Body of pancreas (tissue), 4 donors: ENCODE measurements at regions not wholly inside any gene's neighbourhood (a gene's known extent, or its start where the extent isn't known, plus 50 kb on each side); places are given as distances from the start of the nearest gene placed in this dataset.

Experiments used
- ATAC-seq: fragments of 150-250 bp; one replicate; pipeline ENCODE4 v1.9.1; 2016
- DNase-seq, 4 donors: peaks; one replicate each; pipeline ENCODE4 v3.0.0-alpha.2; 2019
- H3K27ac ChIP-seq, 4 donors: fragments of 200-600 bp; sonication (generic); 1 replicate in 3 of 4; 2 replicates in 1 of 4; pipeline versions ENCODE4 v1.5.1 to v1.6.1; 2016 to 2019; ENCODE audit warnings: mild to moderate bottlenecking in 1 of 4, mixed read lengths in 1 of 4, moderate library complexity in 1 of 4
- H3K27me3 ChIP-seq, 2 donors: fragments of 200-600 bp; sonication (generic); one replicate each; pipeline ENCODE4 v1.6.0; 2016; ENCODE audit warnings: mild to moderate bottlenecking in 1 of 2
- H3K36me3 ChIP-seq, 2 donors: fragments of 200-600 bp; sonication (generic); replicated peaks in 1 of 2; 2 replicates each; pipeline ENCODE4 v1.5.1; 2016; ENCODE audit warnings: low read depth in 2 of 2; ENCODE audit not compliant: insufficient read depth in 1 of 2
- H3K4me1 ChIP-seq: fragments of 200-600 bp; sonication (generic); one replicate; pipeline ENCODE4 v1.6.0; 2016
- H3K4me3 ChIP-seq, 2 donors: fragments of 200-600 bp; sonication (generic); 1 replicate in 1 of 2; 2 replicates in 1 of 2; pipeline ENCODE4 v1.5.1; 2016 to 2019
- H3K9me3 ChIP-seq, 3 donors: fragments of 200-600 bp; sonication (generic); 1 replicate in 2 of 3; 2 replicates in 1 of 3; pipeline ENCODE4 v1.5.1; 2016
- CTCF ChIP-seq, 7 experiments: fragments of 450-650 bp in 4 of 7; fragments of 200-600 bp in 3 of 7; sonication (generic) in 3 of 7; IDR thresholded peaks; one replicate each; pipeline ENCODE4 v1.5.1; 2016 to 2019; ENCODE audit warnings: antibody characterized with exemption in 7 of 7
- POLR2A ChIP-seq, 3 donors: fragments of 450-650 bp; IDR thresholded peaks; one replicate each; pipeline ENCODE4 v1.6.1; 2016; ENCODE audit warnings: antibody characterized with exemption in 3 of 3, mild to moderate bottlenecking in 2 of 3
- WGBS, 2 donors: methylation state at CpG; one replicate each; pipeline ENCODE4 v1.1.5; 2017; 5-methylcytosine and 5-hydroxymethylcytosine counted together
- intact Hi-C: fragments of 100-400 bp; cut with DNase I; formaldehyde crosslinking; loops from one replicate; pipeline ENCODE4 v1.15.1; 2023

GRCh38 chr2:9082158-9082557 lies 78.7 kb upstream of the MBOAT2 start:
- H3K27ac ChIP-seq: no peak overlapping the region
- no peaks in the 10 kb centered on the region for H3K9me3 ChIP-seq
- no peaks in the 10 kb centered on the region for H3K4me1 ChIP-seq
- no peak for TF ChIP-seq CTCF (IDR thresholded peaks at IDR 0.05)
- no peak for TF ChIP-seq POLR2A (IDR thresholded peaks at IDR 0.05)
- no peak overlapping the region for H3K4me3 ChIP-seq
- H3K36me3 ChIP-seq: no peaks in the 10 kb centered on the region
- no peaks in the 10 kb centered on the region for H3K27me3 ChIP-seq
- no peak for ATAC-seq
- no peak for DNase-seq
- intact Hi-C loops: no loop called here

GRCh38 chr2:9081750-9082149 lies 78.3 kb upstream of the MBOAT2 start:
- DNase-seq (no peak), ATAC-seq (no peak)
- no peaks in the 10 kb centered on the region for H3K27me3 ChIP-seq
- no peaks in the 10 kb centered on the region for H3K36me3 ChIP-seq
- no peaks in the 10 kb centered on the region for H3K9me3 ChIP-seq
- TF ChIP-seq POLR2A (IDR thresholded peaks at IDR 0.05) (no peak), CTCF (IDR thresholded peaks at IDR 0.05) (no peak)
- intact Hi-C loops: no loop called here
- no peak overlapping the region for H3K4me3 ChIP-seq
- H3K27ac ChIP-seq: no peak overlapping the region
- 60 to 76% methylated on average over 2 of the region's 2 CpGs for WGBS, 2 donors
- H3K4me1 ChIP-seq: no peaks in the 10 kb centered on the region

DNA sequence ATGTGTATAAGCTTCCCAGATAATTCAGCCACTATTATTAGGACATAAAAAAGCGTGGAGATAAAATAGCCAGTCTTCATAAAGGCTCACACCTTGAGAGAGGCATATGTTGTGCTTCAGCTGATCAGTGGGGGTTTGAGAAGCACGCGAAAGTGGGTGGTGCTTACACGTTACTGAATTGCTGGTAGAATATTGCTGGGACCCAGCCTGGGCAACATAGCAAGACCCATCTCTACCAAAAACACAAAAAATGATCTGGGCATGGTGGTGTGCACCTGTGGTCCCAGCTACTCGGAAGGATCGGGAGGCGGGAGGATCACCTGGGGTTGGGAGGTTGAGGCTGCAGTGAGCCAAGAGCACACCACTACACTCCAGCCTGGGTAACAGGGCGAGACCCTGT lies 74.9 kb upstream of the MBOAT2 start:
- WGBS, 2 donors: 88 to 91% methylated on average over 8 of the region's 8 CpGs
- no peak overlapping the region for H3K27ac ChIP-seq
- intact Hi-C loops: no loop called here
- ATAC-seq (no peak), DNase-seq (no peak)
- no peak overlapping the region for H3K4me3 ChIP-seq
- no peaks in the 10 kb centered on the region for H3K27me3 ChIP-seq
- H3K4me1 ChIP-seq: no peaks in the 10 kb centered on the region
- TF ChIP-seq CTCF (IDR thresholded peaks at IDR 0.05) (no peak), POLR2A (IDR thresholded peaks at IDR 0.05) (no peak)
- no peaks in the 10 kb centered on the region for H3K36me3 ChIP-seq
- H3K9me3 ChIP-seq: no peaks in the 10 kb centered on the region

DNA sequence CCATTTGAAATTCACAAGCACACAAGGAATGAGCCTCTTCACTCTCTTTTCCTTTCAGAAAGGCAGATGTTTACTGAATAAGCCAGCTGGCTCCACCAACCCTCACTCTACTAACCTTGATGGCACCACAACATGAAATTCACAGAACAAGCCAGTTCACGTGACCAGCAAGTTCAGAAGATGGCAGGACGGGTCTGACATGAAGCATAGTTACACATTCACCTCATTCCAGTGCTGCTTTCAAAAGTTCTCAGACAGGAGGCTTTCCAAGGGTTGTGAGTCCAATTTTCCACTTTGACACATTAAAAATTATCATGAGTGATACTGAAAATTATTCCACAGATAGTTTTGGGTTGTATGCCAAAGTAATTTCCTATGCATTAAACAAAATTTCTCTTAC lies 74.2 kb upstream of the MBOAT2 start:
- no peaks in the 10 kb centered on the region for H3K4me1 ChIP-seq
- H3K9me3 ChIP-seq: no peaks in the 10 kb centered on the region
- H3K27ac ChIP-seq: no peak overlapping the region
- ATAC-seq (no peak), DNase-seq (no peak)
- H3K27me3 ChIP-seq: no peaks in the 10 kb centered on the region
- no peak for TF ChIP-seq CTCF (IDR thresholded peaks at IDR 0.05)
- TF ChIP-seq POLR2A (IDR thresholded peaks at IDR 0.05): no peak
- WGBS, 2 donors: 66 to 78% methylated on average over 2 of the region's 2 CpGs
- no peak overlapping the region for H3K4me3 ChIP-seq
- H3K36me3 ChIP-seq: no peaks in the 10 kb centered on the region
- intact Hi-C loops: no loop called here

DNA sequence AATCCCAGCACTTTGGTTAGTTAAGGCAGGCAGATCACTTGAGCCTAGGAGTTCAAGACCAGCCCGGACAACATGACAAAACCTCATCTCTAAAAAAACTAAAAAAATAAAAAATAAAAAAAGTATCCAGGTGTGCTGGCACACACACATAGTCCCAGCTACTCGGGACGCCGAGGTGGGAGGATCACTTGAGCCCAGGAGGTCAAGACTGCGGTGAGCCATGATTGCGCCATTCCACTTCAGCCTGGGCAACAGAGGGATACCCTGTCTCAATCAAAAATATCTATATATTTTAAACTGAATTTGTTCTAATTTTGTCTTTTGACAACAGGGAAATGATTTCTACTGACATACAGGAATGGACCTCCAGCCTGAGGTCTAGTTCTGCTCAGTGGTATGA lies 73.3 kb upstream of the MBOAT2 start:
- no peaks in the 10 kb centered on the region for H3K27me3 ChIP-seq
- no peak for ATAC-seq
- TF ChIP-seq POLR2A (IDR thresholded peaks at IDR 0.05) (no peak), CTCF (IDR thresholded peaks at IDR 0.05) (no peak)
- no peak for DNase-seq
- H3K4me3 ChIP-seq: no peak overlapping the region
- H3K4me1 ChIP-seq: no peaks in the 10 kb centered on the region
- H3K9me3 ChIP-seq: no peaks in the 10 kb centered on the region
- WGBS, 2 donors: 88 to 89% methylated on average over 6 of the region's 6 CpGs
- no peak overlapping the region for H3K27ac ChIP-seq
- intact Hi-C loops: no loop called here
- H3K36me3 ChIP-seq: no peaks in the 10 kb centered on the region
